K562 (cell line): ENCODE measurements at regions not wholly inside any gene's neighbourhood (a gene's known extent, or its start where the extent isn't known, plus 50 kb on each side); places are given as distances from the start of the nearest gene placed in this dataset.

Experiments used
- ATF7 ChIP-seq: fragments of 450-650 bp; IDR thresholded peaks from 2 replicates; pipeline ENCODE4 v1.7.1; 2014; ENCODE audit warnings: mild to moderate bottlenecking, moderate library complexity
- BRF1 ChIP-seq: IDR thresholded peaks from 3 replicates; pipeline ENCODE4 v1.6.1; 2011; ENCODE audit warnings: borderline replicate concordance, mild to moderate bottlenecking; ENCODE audit not compliant: insufficient read length; ENCODE audit errors: extremely low read depth
- ESRRA ChIP-seq: fragments of 450-650 bp; IDR thresholded peaks from 2 replicates; pipeline ENCODE4 v1.6.1; 2014; ENCODE audit warnings: low read depth, mild to moderate bottlenecking, moderate library complexity, borderline replicate concordance
- FOXK1 ChIP-seq: sonication (generic); formaldehyde crosslinking; IDR thresholded peaks from 2 replicates; pipeline ENCODE4 v1.8.0; 2022; ENCODE audit warnings: missing genetic modification reagents, mild to moderate bottlenecking, borderline replicate concordance
- GTF2B ChIP-seq: IDR thresholded peaks from 2 replicates; pipeline ENCODE4 v1.6.1; 2011; ENCODE audit not compliant: insufficient read length; ENCODE audit errors: extremely low read depth
- HBP1 ChIP-seq: fragments of 450-650 bp; formaldehyde crosslinking; IDR thresholded peaks from 2 replicates; pipeline ENCODE4 v1.4.0; 2022; ENCODE audit warnings: missing genetic modification characterization
- HMGN3 ChIP-seq: IDR thresholded peaks from 2 replicates; pipeline ENCODE4 v1.6.1; 2011; ENCODE audit warnings: borderline replicate concordance, low read depth, mild to moderate bottlenecking, mixed read lengths, low read length; ENCODE audit not compliant: insufficient read length; ENCODE audit errors: extremely low read depth
- KLF16 ChIP-seq: IDR thresholded peaks from 2 replicates; pipeline ENCODE4 v1.6.1; 2016; ENCODE audit warnings: antibody characterized with exemption
- MBD2 ChIP-seq: sonication (generic); IDR thresholded peaks from 2 replicates; pipeline ENCODE4 v1.6.1; 2016; ENCODE audit warnings: low read depth, borderline replicate concordance
- NCOA1 ChIP-seq: fragments of 450-650 bp; IDR thresholded peaks from 2 replicates; pipeline ENCODE4 v1.6.1; 2016; ENCODE audit warnings: low read depth
- PHF20 ChIP-seq: fragments of 450-650 bp; IDR thresholded peaks from 2 replicates; pipeline ENCODE4 v1.6.1; 2018; ENCODE audit not compliant: partially characterized antibody
- RFX1 ChIP-seq: fragments of 450-650 bp; IDR thresholded peaks from 2 replicates; pipeline ENCODE4 v1.6.1; 2016; ENCODE audit warnings: mild to moderate bottlenecking, moderate library complexity
- RFX5 ChIP-seq: IDR thresholded peaks from 2 replicates; pipeline ENCODE4 v1.6.1; 2011; ENCODE audit warnings: low read depth, mild to moderate bottlenecking, improper control_type of control experiment, low read length
- SMARCA5 ChIP-seq: fragments of 450-650 bp; IDR thresholded peaks from 2 replicates; pipeline ENCODE4 v1.6.1; 2016
- SMARCB1 ChIP-seq: IDR thresholded peaks from 2 replicates; pipeline ENCODE4 v1.6.1; 2011; ENCODE audit warnings: improper control_type of control experiment, low read depth; ENCODE audit not compliant: insufficient read length
- SNAPC5 ChIP-seq: fragments of 250-450 bp; sonication (Bioruptor Pico); IDR thresholded peaks from 2 replicates; pipeline ENCODE4 v1.8.0; 2021; ENCODE audit warnings: moderate library complexity, mild to moderate bottlenecking, inconsistent platforms
- TSHZ1 ChIP-seq: fragments of 250-450 bp; sonication (Bioruptor Pico); IDR thresholded peaks from 2 replicates; pipeline ENCODE4 v1.4.0; 2020; ENCODE audit warnings: mild to moderate bottlenecking, moderate library complexity
- YBX1 ChIP-seq: fragments of 450-650 bp; IDR thresholded peaks from 2 replicates; pipeline ENCODE4 v1.7.1; 2016; ENCODE audit warnings: mild to moderate bottlenecking
- ZBTB1 ChIP-seq: sonication (generic); formaldehyde crosslinking; IDR thresholded peaks from 2 replicates; pipeline ENCODE4 v1.8.1; 2023; ENCODE audit warnings: missing genetic modification reagents, low read depth, mild to moderate bottlenecking, borderline replicate concordance
- ZKSCAN3 ChIP-seq: fragments of 250-450 bp; sonication (Bioruptor Pico); IDR thresholded peaks from 2 replicates; pipeline ENCODE4 v1.4.0; 2020
- ZNF23 ChIP-seq: fragments of 250-450 bp; sonication (Bioruptor Pico); IDR thresholded peaks from 2 replicates; pipeline ENCODE4 v1.4.0; 2020; ENCODE audit warnings: mild to moderate bottlenecking
- ZNF347 ChIP-seq: fragments of 450-650 bp; formaldehyde crosslinking; IDR thresholded peaks from 2 replicates; pipeline ENCODE4 v1.4.0; 2020; ENCODE audit warnings: low read depth, mild to moderate bottlenecking, moderate library complexity
- ZNF431 ChIP-seq: sonication (generic); formaldehyde crosslinking; IDR thresholded peaks from 2 replicates; pipeline ENCODE4 v1.8.0; 2022; ENCODE audit warnings: mild to moderate bottlenecking, missing genetic modification reagents
- ZNF699 ChIP-seq: fragments of 250-450 bp; sonication (Bioruptor Pico); IDR thresholded peaks from 2 replicates; pipeline ENCODE4 v1.8.0; 2021; ENCODE audit warnings: mild to moderate bottlenecking, moderate library complexity; ENCODE audit not compliant: insufficient replicate concordance
- ZNF764 ChIP-seq: fragments of 250-450 bp; sonication (Bioruptor Pico); IDR thresholded peaks from 2 replicates; pipeline ENCODE4 v1.4.0; 2020; ENCODE audit warnings: low read depth, mild to moderate bottlenecking, moderate library complexity
- ZSCAN32 ChIP-seq: fragments of 450-650 bp; formaldehyde crosslinking; IDR thresholded peaks from 2 replicates; pipeline ENCODE4 v1.4.0; 2020; ENCODE audit warnings: mild to moderate bottlenecking, moderate library complexity

GRCh38 chr4:81806485-81806884 lies 334.8 kb upstream of the RASGEF1B start (continued):
- TF ChIP-seq HBP1 (CRISPR knock-in tag) (no peak), ZNF699 (CRISPR knock-in tag) (no peak), RFX5 (no peak), ZNF23 (CRISPR knock-in tag) (no peak), PHF20 (no peak), TSHZ1 (no peak), GTF2B (no peak), SNAPC5 (CRISPR knock-in tag) (no peak), RFX1 (peak; percentile 45; the same call in 1 of the 2 replicates), ZNF764 (CRISPR knock-in tag) (no peak), SMARCB1 (no peak), ZNF431 (CRISPR knock-in tag) (no peak), ZNF347 (CRISPR knock-in tag) (no peak), ZSCAN32 (no peak), BRF1 (no peak), MBD2 (peak; percentile 31; the same call in 1 of the 2 replicates), SMARCA5 (no peak), ZBTB1 (no peak), FOXK1 (CRISPR knock-in tag) (no peak), ATF7 (no peak), NCOA1 (no peak), YBX1 (no peak), ESRRA (no peak), HMGN3 (peak; percentile 49), ZKSCAN3 (CRISPR knock-in tag) (no peak), KLF16 (peak; percentile 91)
